Keratinocyte (primary cell): ENCODE measurements at regions not wholly inside any gene's neighbourhood (a gene's known extent, or its start where the extent isn't known, plus 50 kb on each side); places are given as distances from the start of the nearest gene placed in this dataset.

Source experiments
- DNase-seq: peaks from one replicate; pipeline ENCODE4 v3.0.0-alpha.2; 2011; ENCODE audit warnings: low read depth, missing footprints, low spot score
- FAIRE-seq: peaks from 2 replicates; lab custom pipeline; 2011; peaks lifted over from hg19 to GRCh38; lab: Jason Lieb, UNC
- H2AFZ ChIP-seq: 2 replicates; pipeline ENCODE4 v1.6.0; 2012; ENCODE audit warnings: low read length, control low read depth, inconsistent platforms; ENCODE audit not compliant: control insufficient read depth
- H3K27ac ChIP-seq: 2 replicates; pipeline ENCODE4 v1.5.1; 2011; ENCODE audit warnings: low read length; ENCODE audit not compliant: control insufficient read depth, insufficient read depth
- H3K27me3 ChIP-seq: 3 replicates; pipeline ENCODE4 v1.6.0; 2011; ENCODE audit warnings: low read length; ENCODE audit not compliant: control insufficient read depth, insufficient read depth; ENCODE audit errors: extremely low read depth
- H3K36me3 ChIP-seq, 2 experiments: 2 replicates in 1 of 2; 3 replicates in 1 of 2; pipeline ENCODE4 v1.5.1; 2011; ENCODE audit warnings: low read length in 2 of 2, mild to moderate bottlenecking in 1 of 2; ENCODE audit not compliant: control insufficient read depth in 2 of 2, insufficient read depth in 2 of 2; ENCODE audit errors: extremely low read depth in 1 of 2
- H3K4me1 ChIP-seq: 3 replicates; pipeline ENCODE4 v1.5.1; 2011; ENCODE audit warnings: low read length; ENCODE audit not compliant: control insufficient read depth, insufficient read depth; ENCODE audit errors: extremely low read depth
- H3K4me2 ChIP-seq: 3 replicates; pipeline ENCODE4 v1.6.0; 2011; ENCODE audit warnings: low read depth, low read length; ENCODE audit not compliant: control insufficient read depth, insufficient read depth; ENCODE audit errors: extremely low read depth
- H3K4me3 ChIP-seq, 3 experiments: fragments of 200-600 bp in 1 of 3; sonication (generic) in 1 of 3; 2 replicates in 2 of 3; 3 replicates in 1 of 3; pipeline ENCODE4 v1.5.1; 2011 to 2016; ENCODE audit warnings: low read length in 3 of 3, mild to moderate bottlenecking in 3 of 3, control low read depth in 2 of 3, inconsistent platforms in 1 of 3, low read depth in 1 of 3, mixed read lengths in 1 of 3, mixed run types in 1 of 3, moderate library complexity in 1 of 3; ENCODE audit not compliant: control insufficient read depth in 2 of 3, insufficient read depth in 2 of 3; ENCODE audit errors: extremely low read depth in 1 of 3
- H3K79me2 ChIP-seq: 2 replicates; pipeline ENCODE4 v1.6.0; 2012; ENCODE audit warnings: low read length; ENCODE audit not compliant: control insufficient read depth, insufficient read depth
- H3K9ac ChIP-seq: 3 replicates; pipeline ENCODE4 v1.6.0; 2011; ENCODE audit warnings: low read length; ENCODE audit not compliant: control insufficient read depth, insufficient read depth; ENCODE audit errors: extremely low read depth
- H3K9me1 ChIP-seq: 3 replicates; pipeline ENCODE4 v1.6.0; 2011; ENCODE audit warnings: low read length; ENCODE audit not compliant: control insufficient read depth, insufficient read depth; ENCODE audit errors: extremely low read depth
- H3K9me3 ChIP-seq: 2 replicates; pipeline ENCODE4 v1.5.1; 2012; ENCODE audit warnings: low read depth, low read length; ENCODE audit not compliant: control insufficient read depth
- H4K20me1 ChIP-seq: 3 replicates; pipeline ENCODE4 v1.6.0; 2011; ENCODE audit warnings: low read length; ENCODE audit not compliant: control insufficient read depth, insufficient read depth; ENCODE audit errors: extremely low read depth
- EZH2 ChIP-seq: IDR thresholded peaks from one replicate; pipeline ENCODE4 v1.6.1; 2012; ENCODE audit warnings: inconsistent platforms, mild to moderate bottlenecking, low read length, moderate library complexity
- dilution Hi-C: fragments of 300-500 bp; cut with MboI; formaldehyde crosslinking; loops from one replicate; pipeline ENCODE4 v1.7.0; 2020; ENCODE audit warnings: low sequenced_read_pairs; ENCODE audit not compliant: extremely low pct_ligation_motif_present
- TF ChIP-seq, protein P1 (sequence below), 3 experiments: IDR thresholded peaks in 1 of 3; conservative IDR thresholded peaks in 1 of 3; optimal IDR thresholded peaks in 1 of 3; 2 replicates in 2 of 3; 3 replicates in 1 of 3; pipeline versions ENCODE3 to v1.5.1; 2011; ENCODE audit warnings: low read length in 3 of 3, mild to moderate bottlenecking in 3 of 3, moderate library complexity in 2 of 3, control low read depth in 1 of 3, inconsistent platforms in 1 of 3; ENCODE audit not compliant: insufficient read depth in 2 of 3; ENCODE audit errors: extremely low read depth in 1 of 3

DNA sequence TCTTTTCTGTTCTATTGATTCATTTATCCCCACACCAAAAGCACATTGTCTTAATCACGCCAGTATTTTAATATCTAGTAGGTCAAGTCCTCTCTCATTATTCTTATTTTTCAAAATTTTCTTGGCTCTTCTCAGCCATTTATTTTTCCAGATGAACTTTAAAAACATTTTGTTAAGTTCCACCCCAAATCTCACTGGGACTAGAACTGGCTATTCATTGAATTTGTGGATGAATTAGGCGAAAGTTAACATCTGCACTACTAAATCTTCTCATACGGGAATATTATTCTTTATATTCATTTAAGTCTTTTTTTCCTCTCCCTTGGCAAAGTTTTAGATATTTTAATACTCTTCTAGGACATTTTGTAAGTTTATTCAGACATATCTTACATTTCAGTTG lies 295.2 kb upstream of the MGMT start:
- H3K4me1 ChIP-seq: no peaks in the 10 kb centered on the region
- no peaks in the 10 kb centered on the region for H4K20me1 ChIP-seq
- no peak overlapping the region for H2AFZ ChIP-seq
- no peaks in the 10 kb centered on the region for H3K9me1 ChIP-seq
- H3K36me3 ChIP-seq: no peaks in the 10 kb centered on the region
- H3K79me2 ChIP-seq: no peaks in the 10 kb centered on the region
- H3K4me2 ChIP-seq: no peak overlapping the region
- no peak for TF ChIP-seq EZH2
- TF ChIP-seq, protein P1, sequence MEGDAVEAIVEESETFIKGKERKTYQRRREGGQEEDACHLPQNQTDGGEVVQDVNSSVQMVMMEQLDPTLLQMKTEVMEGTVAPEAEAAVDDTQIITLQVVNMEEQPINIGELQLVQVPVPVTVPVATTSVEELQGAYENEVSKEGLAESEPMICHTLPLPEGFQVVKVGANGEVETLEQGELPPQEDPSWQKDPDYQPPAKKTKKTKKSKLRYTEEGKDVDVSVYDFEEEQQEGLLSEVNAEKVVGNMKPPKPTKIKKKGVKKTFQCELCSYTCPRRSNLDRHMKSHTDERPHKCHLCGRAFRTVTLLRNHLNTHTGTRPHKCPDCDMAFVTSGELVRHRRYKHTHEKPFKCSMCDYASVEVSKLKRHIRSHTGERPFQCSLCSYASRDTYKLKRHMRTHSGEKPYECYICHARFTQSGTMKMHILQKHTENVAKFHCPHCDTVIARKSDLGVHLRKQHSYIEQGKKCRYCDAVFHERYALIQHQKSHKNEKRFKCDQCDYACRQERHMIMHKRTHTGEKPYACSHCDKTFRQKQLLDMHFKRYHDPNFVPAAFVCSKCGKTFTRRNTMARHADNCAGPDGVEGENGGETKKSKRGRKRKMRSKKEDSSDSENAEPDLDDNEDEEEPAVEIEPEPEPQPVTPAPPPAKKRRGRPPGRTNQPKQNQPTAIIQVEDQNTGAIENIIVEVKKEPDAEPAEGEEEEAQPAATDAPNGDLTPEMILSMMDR (optimal IDR thresholded peaks at IDR 0.05 in 1 of 3, IDR thresholded peaks at IDR 0.05 in 1 of 3, conservative IDR thresholded peaks at IDR 0.05 in 1 of 3; ENCODE audit: extremely low read depth in 1 of 3, insufficient read depth in 2 of 3, low read length in 3 of 3): no peak
- no peak for FAIRE-seq
- dilution Hi-C loops: no loop called here
- no peak overlapping the region for H3K27ac ChIP-seq
- no peak for DNase-seq
- H3K27me3 ChIP-seq: no peaks in the 10 kb centered on the region
- no peaks in the 10 kb centered on the region for H3K9me3 ChIP-seq
- H3K4me3 ChIP-seq: no peak overlapping the region
- H3K9ac ChIP-seq: no peak overlapping the region

DNA sequence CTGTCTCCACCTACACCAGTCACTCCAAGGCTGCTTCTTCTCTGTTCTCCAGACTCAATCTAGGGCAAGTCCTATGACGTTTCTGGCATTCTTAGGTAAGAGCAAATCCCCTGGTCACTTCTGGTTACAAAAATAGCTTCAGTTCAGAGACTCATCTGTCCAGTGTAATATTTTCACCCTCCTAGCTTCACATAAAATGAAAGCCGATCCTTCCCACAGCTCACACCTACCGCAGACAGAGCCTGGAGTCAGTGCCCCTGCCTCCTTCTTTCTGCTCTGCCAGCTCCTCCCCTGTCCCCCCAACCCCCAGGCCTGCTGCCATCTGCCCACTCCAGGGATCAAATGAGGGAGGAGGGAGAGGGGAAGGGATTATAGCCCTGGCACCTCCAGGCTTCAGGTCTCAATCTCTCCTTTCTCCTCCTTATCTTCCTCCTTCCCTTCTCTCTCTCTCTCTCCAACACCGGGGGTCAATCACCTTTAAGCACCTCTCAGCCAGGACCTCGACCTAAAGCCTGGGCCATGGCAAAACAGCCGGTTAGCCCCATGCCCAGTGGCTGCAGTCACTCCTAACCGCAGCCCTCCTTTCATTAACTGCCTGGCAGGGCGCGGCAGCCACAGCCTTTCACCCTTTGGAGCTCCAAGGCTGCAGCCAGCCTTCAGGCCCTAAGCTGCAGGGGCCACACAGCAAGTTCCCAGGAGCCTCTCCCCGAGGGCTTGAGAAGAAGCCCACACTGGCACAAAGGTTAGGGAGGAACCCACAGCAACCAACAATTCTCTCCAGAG lies 292.6 kb upstream of the MGMT start:
- Histone ChIP-seq H3K79me2 (no peaks in the 10 kb centered on the region), H3K4me3 (no peak overlapping the region), H3K27me3 (no peaks in the 10 kb centered on the region), H3K9me3 (no peaks in the 10 kb centered on the region), H2AFZ (no peak overlapping the region), H3K9ac (no peak overlapping the region), H3K36me3 (no peaks in the 10 kb centered on the region), H3K4me1 (no peaks in the 10 kb centered on the region), H3K9me1 (no peaks in the 10 kb centered on the region), H4K20me1 (no peaks in the 10 kb centered on the region), H3K27ac (no peak overlapping the region), H3K4me2 (no peak overlapping the region)
- DNase-seq: no peak
- TF ChIP-seq, protein P1 (optimal IDR thresholded peaks at IDR 0.05 in 1 of 3, IDR thresholded peaks at IDR 0.05 in 1 of 3, conservative IDR thresholded peaks at IDR 0.05 in 1 of 3; ENCODE audit: extremely low read depth in 1 of 3, insufficient read depth in 2 of 3, low read length in 3 of 3): no peak
- no peak for TF ChIP-seq EZH2
- no peak for FAIRE-seq
- dilution Hi-C loops: no loop called here
